DND-41 (cell line): ENCODE measurements at regions not wholly inside any gene's neighbourhood (a gene's known extent, or its start where the extent isn't known, plus 50 kb on each side); places are given as distances from the start of the nearest gene placed in this dataset.

Source experiments
- CTCF ChIP-seq: IDR thresholded peaks from 2 replicates; pipeline ENCODE4 v1.5.1; 2012; ENCODE audit warnings: borderline replicate concordance, low read length, moderate library complexity, mild to moderate bottlenecking; ENCODE audit not compliant: poor library complexity, severe bottlenecking; ENCODE audit errors: extremely low read depth
- EZH2 ChIP-seq: IDR thresholded peaks from 3 replicates; pipeline ENCODE4 v1.6.1; 2012; ENCODE audit warnings: borderline replicate concordance, low read depth, mild to moderate bottlenecking, moderate library complexity, low read length, inconsistent platforms; ENCODE audit not compliant: severe bottlenecking

- no peak for TF ChIP-seq EZH2
- no peak for TF ChIP-seq CTCF
Observed at GRCh38 chr2:142545036-142545435, 332.4 kb upstream of the KYNU start.
